ENCODE measurements at regions not wholly inside any gene's neighbourhood (a gene's known extent, or its start where the extent isn't known, plus 50 kb on each side); places are given as distances from the start of the nearest gene placed in this dataset.

DNA sequence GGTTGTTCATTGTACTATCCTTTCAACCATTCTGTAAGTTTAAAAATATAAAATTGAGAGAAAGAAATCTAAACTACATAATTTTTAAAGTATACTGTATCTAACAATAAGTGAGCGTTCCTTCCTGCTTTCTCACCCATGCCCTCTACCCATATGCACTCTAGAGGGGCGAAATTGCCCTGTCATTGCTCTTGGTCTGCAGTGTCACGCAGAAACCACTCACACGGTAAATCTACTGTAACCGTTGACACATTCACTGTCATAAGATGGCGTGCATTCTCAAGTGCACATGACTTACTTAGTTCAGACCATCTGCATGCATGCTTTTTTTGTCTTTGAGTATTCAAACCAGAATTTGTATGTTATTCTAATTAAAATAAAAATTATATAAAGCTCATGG is 55.7 kb upstream of the NIPBL start:
- TF ChIP-seq, protein P1, sequence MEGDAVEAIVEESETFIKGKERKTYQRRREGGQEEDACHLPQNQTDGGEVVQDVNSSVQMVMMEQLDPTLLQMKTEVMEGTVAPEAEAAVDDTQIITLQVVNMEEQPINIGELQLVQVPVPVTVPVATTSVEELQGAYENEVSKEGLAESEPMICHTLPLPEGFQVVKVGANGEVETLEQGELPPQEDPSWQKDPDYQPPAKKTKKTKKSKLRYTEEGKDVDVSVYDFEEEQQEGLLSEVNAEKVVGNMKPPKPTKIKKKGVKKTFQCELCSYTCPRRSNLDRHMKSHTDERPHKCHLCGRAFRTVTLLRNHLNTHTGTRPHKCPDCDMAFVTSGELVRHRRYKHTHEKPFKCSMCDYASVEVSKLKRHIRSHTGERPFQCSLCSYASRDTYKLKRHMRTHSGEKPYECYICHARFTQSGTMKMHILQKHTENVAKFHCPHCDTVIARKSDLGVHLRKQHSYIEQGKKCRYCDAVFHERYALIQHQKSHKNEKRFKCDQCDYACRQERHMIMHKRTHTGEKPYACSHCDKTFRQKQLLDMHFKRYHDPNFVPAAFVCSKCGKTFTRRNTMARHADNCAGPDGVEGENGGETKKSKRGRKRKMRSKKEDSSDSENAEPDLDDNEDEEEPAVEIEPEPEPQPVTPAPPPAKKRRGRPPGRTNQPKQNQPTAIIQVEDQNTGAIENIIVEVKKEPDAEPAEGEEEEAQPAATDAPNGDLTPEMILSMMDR (IDR thresholded peaks at IDR 0.05) = no peak
- TF ChIP-seq POLR2AphosphoS5 (IDR thresholded peaks at IDR 0.05) = no peak
- no peak for TF ChIP-seq POLR2A (IDR thresholded peaks at IDR 0.05)
- TF ChIP-seq EP300 (IDR thresholded peaks at IDR 0.05; ENCODE audit: low read depth) = no peak

Data from transverse colon (tissue), 4 donors.